ENCODE measurements at regions not wholly inside any gene's neighbourhood (a gene's known extent, or its start where the extent isn't known, plus 50 kb on each side); places are given as distances from the start of the nearest gene placed in this dataset.

GRCh38 chr20:58149437-58150091 is 78.9 kb downstream of the ANKRD60 start:
- in situ Hi-C loops (cut with MboI; ENCODE audit: low sequenced_read_pairs) (no loop called here), intact Hi-C loops (cut with micrococcal nuclease) (no loop called here), dilution Hi-C loops (cut with HindIII; ENCODE audit: low sequenced_read_pairs, unreplicated experiment) (no loop called here)
- H3K18ac ChIP-seq (ENCODE audit: low read depth, low read length) = no peak overlapping the region
- H3K36me3 ChIP-seq (ENCODE audit: control insufficient read depth, insufficient read depth, low read length) = no peaks in the 10 kb centered on the region
- no peak overlapping the region for H4K5ac ChIP-seq (ENCODE audit: low read depth, low read length)
- H2AK9ac ChIP-seq (replicated peaks; ENCODE audit: low read depth, low read length, poor library complexity) = no peak overlapping the region
- no peak for DNase-seq
- no peak overlapping the region for H3K4ac ChIP-seq (ENCODE audit: low read depth, low read length)
- no peak overlapping the region for H3K27ac ChIP-seq (ENCODE audit: insufficient read depth, low read length)
- H4K91ac ChIP-seq (ENCODE audit: insufficient read depth, low read depth, low read length) = no peak overlapping the region
- H3K23ac ChIP-seq (ENCODE audit: low read depth, low read length) = no peak overlapping the region
- peaks cover 13% of the 10 kb centered on the region for H3K27me3 ChIP-seq (ENCODE audit: control insufficient read depth, insufficient read depth, low read length)
- ATAC-seq (ENCODE audit: low read depth) = no peak
- H2BK5ac ChIP-seq (ENCODE audit: low read depth, low read length, poor library complexity, severe bottlenecking) = no peak overlapping the region
- ChIA-PET CTCF (no interaction called here), POLR2A (ENCODE audit: unreplicated experiment) (no interaction called here)
- H3K14ac ChIP-seq (replicated peaks; ENCODE audit: low read depth, low read length) = no peak overlapping the region
- H3K4me3 ChIP-seq (ENCODE audit: insufficient read depth, low read depth, low read length) = no peak overlapping the region
- H4K20me1 ChIP-seq (ENCODE audit: insufficient read depth, low read length) = no peaks in the 10 kb centered on the region
- no TSS peak for BruUV-seq (replicated peaks)
- H3K9ac ChIP-seq (ENCODE audit: low read depth, low read length) = no peak overlapping the region
- H3K79me1 ChIP-seq (ENCODE audit: low read depth in 1 of 2, low read length in 2 of 2) = no peaks in the 10 kb centered on the region
- H3K56ac ChIP-seq (ENCODE audit: extremely low read depth, insufficient read depth, low read length) = no peak overlapping the region
- no peaks in the 10 kb centered on the region for H3K4me1 ChIP-seq (ENCODE audit: control insufficient read depth, insufficient read depth, low read length)
- no peaks in the 10 kb centered on the region for H3K9me1 ChIP-seq (ENCODE audit: insufficient read depth, low read length)
- no peak overlapping the region for H2AK5ac ChIP-seq (ENCODE audit: low read depth, low read length)
- TF ChIP-seq RCOR1 (IDR thresholded peaks at IDR 0.05; ENCODE audit: insufficient replicate concordance, low read length) (no peak), NFE2L2 (IDR thresholded peaks at IDR 0.05; ENCODE audit: low read depth, low read length) (no peak), ELK1 (IDR thresholded peaks at IDR 0.05; ENCODE audit: borderline replicate concordance, low read depth, low read length) (no peak), RAD21 (IDR thresholded peaks at IDR 0.05; ENCODE audit: low read length) (no peak), USF2 (IDR thresholded peaks at IDR 0.05; ENCODE audit: low read depth, low read length) (no peak), MAFK (IDR thresholded peaks at IDR 0.05; ENCODE audit: low read depth, low read length) (no peak), BHLHE40 (IDR thresholded peaks at IDR 0.05; ENCODE audit: low read depth, low read length) (no peak), POLR2A (IDR thresholded peaks at IDR 0.05; ENCODE audit: low read depth, low read length) (no peak), CTCF (conservative IDR thresholded peaks at IDR 0.05; ENCODE audit: low read depth, low read length) (no peak), MXI1 (IDR thresholded peaks at IDR 0.05; ENCODE audit: borderline replicate concordance, low read depth, low read length) (no peak), MAZ (IDR thresholded peaks at IDR 0.05; ENCODE audit: borderline replicate concordance, low read depth, low read length) (no peak), RFX5 (IDR thresholded peaks at IDR 0.05; ENCODE audit: low read depth, low read length) (no peak), SMC3 (IDR thresholded peaks at IDR 0.05; ENCODE audit: low read depth, low read length) (no peak), CEBPB (IDR thresholded peaks at IDR 0.05; ENCODE audit: low read depth, low read length) (no peak), CHD1 (IDR thresholded peaks at IDR 0.05; ENCODE audit: low read depth, low read length) (no peak)
- H2BK15ac ChIP-seq (ENCODE audit: low read depth, low read length) = no peak overlapping the region
- WGBS, 2 experiments (ENCODE audit: extremely low coverage in 2 of 2, insufficient read length in 1 of 2) = no CpG with 5 or more reads among the region's 5 CpGs
- H4K8ac ChIP-seq (ENCODE audit: low read depth in 2 of 2, low read length in 2 of 2) = no peak overlapping the region
- H3K9me3 ChIP-seq (ENCODE audit: control insufficient read depth, insufficient read depth, low read length) = no peaks in the 10 kb centered on the region
- H2AFZ ChIP-seq (replicated peaks; ENCODE audit: low read length, poor library complexity) = no peak overlapping the region
- no peak overlapping the region for H2BK20ac ChIP-seq (ENCODE audit: low read depth, low read length)
- no peak overlapping the region for H2BK120ac ChIP-seq (ENCODE audit: low read depth, low read length)
- H3K4me2 ChIP-seq (ENCODE audit: low read depth, low read length) = no peak overlapping the region

Data from IMR-90 (cell line).